ENCODE measurements at regions not wholly inside any gene's neighbourhood (a gene's known extent, or its start where the extent isn't known, plus 50 kb on each side); places are given as distances from the start of the nearest gene placed in this dataset.
"Not testable (repeated sequence)": the region's sequence is repeated elsewhere in the genome, so short reads cannot be mapped to it uniquely, and the experiment has no call there.

DNA sequence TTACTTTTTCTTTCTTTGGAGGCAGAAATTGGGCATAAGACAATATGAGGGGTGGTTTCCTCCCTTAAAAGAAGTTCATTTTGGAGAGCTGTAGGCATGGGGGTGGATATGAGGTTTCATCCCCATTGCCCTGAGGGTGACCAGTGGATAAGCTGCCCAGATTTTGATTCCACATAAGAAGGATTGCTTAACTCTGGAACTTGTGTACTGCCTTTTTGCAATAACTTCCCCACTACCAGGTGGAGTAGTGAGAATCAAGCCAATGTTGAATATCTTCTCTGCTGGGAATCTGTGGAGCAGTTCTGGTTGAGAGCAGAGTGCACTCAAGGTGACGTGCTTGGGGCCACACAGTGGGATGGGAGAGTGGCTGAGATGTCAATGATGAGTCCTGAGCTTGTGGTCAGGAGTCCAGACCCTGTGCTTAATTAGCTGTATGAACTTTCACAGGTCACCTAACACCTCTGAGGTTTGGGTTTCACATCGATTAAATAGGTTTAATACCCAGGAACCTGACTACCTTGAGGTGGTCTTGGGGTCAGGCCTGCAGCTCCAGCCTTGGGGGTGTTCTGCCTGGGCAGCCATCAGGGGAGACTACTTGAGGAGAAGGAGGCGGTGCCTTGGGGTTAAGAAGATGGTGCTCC lies 152.9 kb downstream of the FCRL5 start:
- no peak overlapping the region for H3K4me3 ChIP-seq (ENCODE audit: low read length)
- H3K27ac ChIP-seq (ENCODE audit: low read length) = no peak overlapping the region
- no peaks in the 10 kb centered on the region for H3K27me3 ChIP-seq (ENCODE audit: control insufficient read depth, insufficient read depth, low read length)
- H3K36me3 ChIP-seq (ENCODE audit: control insufficient read depth, insufficient read depth, low read length) = no peaks in the 10 kb centered on the region
- H3K9me3 ChIP-seq (ENCODE audit: control insufficient read depth, insufficient read depth, low read length) = no peaks in the 10 kb centered on the region
- WGBS (ENCODE audit: insufficient coverage, insufficient read length) = no CpG with 5 or more reads among the region's 3 CpGs
- 0 out of 2 replicates have a peak, but pooled peaks cover 1% of the 10 kb centered on the region for H3K4me1 ChIP-seq (ENCODE audit: control insufficient read depth, insufficient read depth, low read length)
- DNase-seq (ENCODE audit: low read depth, low spot score) = no peak

DNA sequence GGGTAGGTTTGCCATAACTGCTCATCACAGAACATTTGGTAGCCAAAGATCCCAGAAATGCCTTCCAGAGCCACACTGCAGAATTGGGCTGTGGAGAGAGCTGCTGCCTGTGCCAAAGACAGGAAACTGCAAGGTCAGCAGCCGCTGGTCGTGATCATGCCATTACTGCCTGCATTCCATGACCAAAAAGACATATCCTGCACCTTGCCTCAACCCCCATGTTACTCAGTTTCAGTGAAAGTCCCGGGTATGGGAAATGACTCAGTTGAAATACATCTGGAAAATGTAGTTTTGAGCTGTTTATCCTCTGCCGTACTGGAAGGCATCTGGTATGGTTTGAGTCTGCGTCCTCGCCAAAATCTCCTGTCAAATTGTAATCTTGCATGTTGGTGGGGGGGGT lies 161.7 kb downstream of the FCRL5 start:
- no peaks in the 10 kb centered on the region for H3K36me3 ChIP-seq (ENCODE audit: control insufficient read depth, insufficient read depth, low read length)
- no peaks in the 10 kb centered on the region for H3K4me1 ChIP-seq (ENCODE audit: control insufficient read depth, insufficient read depth, low read length)
- no peaks in the 10 kb centered on the region for H3K27me3 ChIP-seq (ENCODE audit: control insufficient read depth, insufficient read depth, low read length)
- no CpG with 5 or more reads among the region's 6 CpGs for WGBS (ENCODE audit: insufficient coverage, insufficient read length)
- no peak overlapping the region for H3K4me3 ChIP-seq (ENCODE audit: low read length)
- DNase-seq (ENCODE audit: low read depth, low spot score) = no peak
- no peak overlapping the region for H3K27ac ChIP-seq (ENCODE audit: low read length)
- no peaks in the 10 kb centered on the region for H3K9me3 ChIP-seq (ENCODE audit: control insufficient read depth, insufficient read depth, low read length)

DNA sequence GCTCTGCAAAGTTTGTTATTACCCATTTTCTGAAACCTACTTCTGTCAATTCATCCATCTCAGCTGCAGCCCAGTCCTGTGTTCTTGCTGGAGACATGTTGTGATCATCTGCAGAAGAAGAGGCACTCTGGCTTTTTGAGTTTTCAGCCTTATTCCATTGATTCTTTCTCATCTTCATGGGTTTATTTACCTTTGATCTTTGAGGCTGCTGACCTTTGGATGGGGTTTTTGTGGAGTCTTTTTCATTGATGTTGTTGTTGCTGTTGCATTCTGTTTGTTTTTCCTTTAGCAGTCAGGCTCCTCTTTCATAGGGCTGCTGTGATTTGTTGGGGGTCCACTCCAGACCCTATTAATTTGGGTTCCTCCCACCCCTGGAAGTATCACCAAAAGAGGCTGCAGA lies 164.3 kb downstream of the FCRL5 start:
- Histone ChIP-seq H3K36me3 (ENCODE audit: control insufficient read depth, insufficient read depth, low read length) (no peaks in the 10 kb centered on the region), H3K27ac (ENCODE audit: low read length) (no peak overlapping the region), H3K4me3 (ENCODE audit: low read length) (no peak overlapping the region), H3K4me1 (ENCODE audit: control insufficient read depth, insufficient read depth, low read length) (no peaks in the 10 kb centered on the region), H3K27me3 (ENCODE audit: control insufficient read depth, insufficient read depth, low read length) (no peaks in the 10 kb centered on the region), H3K9me3 (ENCODE audit: control insufficient read depth, insufficient read depth, low read length) (no peaks in the 10 kb centered on the region)
- no peak for DNase-seq (ENCODE audit: low read depth, low spot score)

DNA sequence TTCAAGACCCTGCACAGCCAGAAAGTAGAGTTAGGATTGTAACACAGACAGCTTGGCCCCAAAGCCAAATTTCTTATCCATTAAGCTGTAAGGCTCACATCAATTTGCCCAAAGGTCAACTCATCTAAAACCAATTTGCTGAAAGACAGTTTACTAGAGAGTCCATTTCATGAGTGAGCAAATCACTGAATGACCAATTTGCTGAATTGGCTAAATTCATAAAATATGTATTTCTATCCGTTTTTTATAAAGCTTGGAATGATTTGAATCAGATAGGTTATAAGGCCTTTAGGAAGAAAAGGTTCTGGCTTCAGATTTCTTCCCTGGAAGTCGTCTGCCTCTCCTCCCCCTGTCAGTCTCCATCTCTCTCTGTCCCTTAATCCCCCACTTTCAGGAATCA lies 168.1 kb downstream of the FCRL5 start:
- Histone ChIP-seq H3K4me1 (ENCODE audit: control insufficient read depth, insufficient read depth, low read length) (peaks cover 1% of the 10 kb centered on the region; the same call in 1 of the 2 replicates), H3K27ac (ENCODE audit: low read length) (no peak overlapping the region), H3K4me3 (ENCODE audit: low read length) (no peak overlapping the region), H3K36me3 (ENCODE audit: control insufficient read depth, insufficient read depth, low read length) (no peaks in the 10 kb centered on the region), H3K27me3 (ENCODE audit: control insufficient read depth, insufficient read depth, low read length) (no peaks in the 10 kb centered on the region), H3K9me3 (ENCODE audit: control insufficient read depth, insufficient read depth, low read length) (no peaks in the 10 kb centered on the region)
- DNase-seq (ENCODE audit: low read depth, low spot score) = no peak
- WGBS (ENCODE audit: insufficient coverage, insufficient read length) = no CpG with 5 or more reads among the region's 2 CpGs

DNA sequence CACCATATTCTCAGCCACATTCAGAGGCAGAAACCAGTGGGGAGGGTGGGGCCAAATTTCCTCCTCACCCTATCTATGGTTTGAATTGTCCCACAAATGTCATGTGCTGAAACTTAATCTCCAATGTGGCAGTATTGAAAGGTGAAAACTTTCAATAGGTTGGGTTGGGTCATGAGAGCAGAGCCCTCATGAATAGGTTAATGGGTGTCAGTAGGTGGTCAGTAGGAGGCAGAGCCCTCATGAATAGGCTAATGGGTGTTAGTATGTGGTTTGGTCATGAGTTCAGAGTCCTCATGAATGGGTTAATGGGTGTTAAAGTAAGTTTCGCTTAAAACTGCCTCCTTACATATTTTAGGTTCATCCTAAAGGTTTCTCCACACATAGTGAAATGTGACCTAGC lies 170.0 kb downstream of the FCRL5 start:
- no CpG with 5 or more reads among the region's 1 CpG for WGBS (ENCODE audit: insufficient coverage, insufficient read length)
- Histone ChIP-seq H3K36me3 (ENCODE audit: control insufficient read depth, insufficient read depth, low read length) (no peaks in the 10 kb centered on the region), H3K27me3 (ENCODE audit: control insufficient read depth, insufficient read depth, low read length) (no peaks in the 10 kb centered on the region), H3K4me3 (ENCODE audit: low read length) (no peak overlapping the region), H3K9me3 (ENCODE audit: control insufficient read depth, insufficient read depth, low read length) (no peaks in the 10 kb centered on the region), H3K4me1 (ENCODE audit: control insufficient read depth, insufficient read depth, low read length) (peaks cover 1% of the 10 kb centered on the region; the same call in 1 of the 2 replicates), H3K27ac (ENCODE audit: low read length) (no peak overlapping the region)
- no peak for DNase-seq (ENCODE audit: low read depth, low spot score)

DNA sequence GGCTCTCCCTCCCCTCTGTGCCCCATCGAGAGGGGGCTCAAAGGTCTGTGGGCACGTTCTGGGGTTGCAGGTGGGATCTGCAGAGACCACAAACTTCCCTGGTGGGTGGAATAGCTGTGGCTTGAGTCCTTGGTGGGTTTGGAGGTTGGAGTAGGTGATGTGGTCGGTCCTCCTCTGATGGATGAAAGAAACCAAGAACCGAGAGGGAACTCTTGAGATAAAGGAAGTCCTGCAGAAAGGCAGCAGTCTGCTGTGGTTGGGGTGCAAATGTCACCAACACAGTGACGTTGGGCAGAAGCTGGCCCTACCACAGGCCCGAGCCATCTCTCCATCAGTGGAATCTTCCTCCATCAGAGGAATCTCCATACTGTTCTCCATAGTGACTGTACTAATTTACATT lies 171.8 kb downstream of the FCRL5 start:
- Histone ChIP-seq H3K36me3 (ENCODE audit: control insufficient read depth, insufficient read depth, low read length) (no peaks in the 10 kb centered on the region), H3K27me3 (ENCODE audit: control insufficient read depth, insufficient read depth, low read length) (no peaks in the 10 kb centered on the region)
- WGBS (ENCODE audit: insufficient coverage, insufficient read length) = no CpG with 5 or more reads among the region's 6 CpGs

DNA sequence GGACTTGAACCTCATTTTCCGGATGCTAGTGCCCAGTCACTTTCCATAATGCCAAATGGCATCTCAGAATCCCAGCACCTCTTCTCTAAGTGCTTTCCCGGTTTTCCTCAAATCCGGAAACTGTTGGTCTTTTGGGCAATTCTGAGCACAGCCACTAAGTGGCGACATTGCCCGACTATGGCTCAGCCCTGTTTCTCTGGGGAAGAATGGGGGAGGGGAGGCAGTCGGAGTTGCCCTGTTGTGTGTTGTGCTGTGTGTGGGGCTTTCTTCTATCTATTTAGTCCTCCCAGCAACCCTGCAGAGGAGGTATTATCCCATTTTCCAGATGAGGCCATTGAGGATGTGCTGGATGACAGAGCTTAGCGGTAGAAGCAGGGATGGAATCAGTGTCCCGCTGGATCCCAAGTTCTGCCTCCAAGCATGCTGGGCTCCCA lies 175.0 kb downstream of the FCRL5 start:
- not testable (repeated sequence) for H3K4me1 ChIP-seq (ENCODE audit: control insufficient read depth, insufficient read depth, low read length); H3K9me3 ChIP-seq (ENCODE audit: control insufficient read depth, insufficient read depth, low read length); H3K27me3 ChIP-seq (ENCODE audit: control insufficient read depth, insufficient read depth, low read length); H3K4me3 ChIP-seq (ENCODE audit: low read length); H3K27ac ChIP-seq (ENCODE audit: low read length); DNase-seq (ENCODE audit: low read depth, low spot score); H3K36me3 ChIP-seq (ENCODE audit: control insufficient read depth, insufficient read depth, low read length)
- no CpG with 5 or more reads among the region's 8 CpGs for WGBS (ENCODE audit: insufficient coverage, insufficient read length)

More for the DNA sequence above, 171.8 kb downstream of the FCRL5 start:
- H3K27ac ChIP-seq (ENCODE audit: low read length) = no peak overlapping the region
- peaks cover 1% of the 10 kb centered on the region; the same call in 1 of the 2 replicates for H3K4me1 ChIP-seq (ENCODE audit: control insufficient read depth, insufficient read depth, low read length)
- no peaks in the 10 kb centered on the region for H3K9me3 ChIP-seq (ENCODE audit: control insufficient read depth, insufficient read depth, low read length)
- no peak for DNase-seq (ENCODE audit: low read depth, low spot score)
- no peak overlapping the region for H3K4me3 ChIP-seq (ENCODE audit: low read length)

DNA sequence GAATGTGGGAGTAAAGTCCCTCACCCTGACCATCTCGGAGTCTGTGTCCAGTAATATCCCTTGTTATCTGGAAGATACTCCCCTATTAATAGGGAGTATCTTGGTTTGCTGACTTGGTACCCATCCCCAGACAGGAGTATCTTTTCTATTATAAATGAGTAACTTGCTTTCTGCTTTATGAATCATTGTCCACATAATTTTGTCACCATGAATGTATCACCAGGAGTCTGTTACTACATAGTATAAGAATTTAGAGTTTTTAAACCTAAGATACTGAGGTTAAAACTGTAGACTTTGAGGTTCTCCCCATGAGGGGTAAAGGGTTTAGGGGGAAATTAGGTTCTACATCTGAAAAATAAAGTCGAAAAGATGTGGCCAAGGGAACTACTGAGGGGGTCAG lies 175.6 kb downstream of the FCRL5 start:
- Histone ChIP-seq H3K36me3 (ENCODE audit: control insufficient read depth, insufficient read depth, low read length) (no peaks in the 10 kb centered on the region), H3K9me3 (ENCODE audit: control insufficient read depth, insufficient read depth, low read length) (no peaks in the 10 kb centered on the region), H3K4me1 (ENCODE audit: control insufficient read depth, insufficient read depth, low read length) (no peaks in the 10 kb centered on the region), H3K4me3 (ENCODE audit: low read length) (no peak overlapping the region), H3K27me3 (ENCODE audit: control insufficient read depth, insufficient read depth, low read length) (no peaks in the 10 kb centered on the region), H3K27ac (ENCODE audit: low read length) (no peak overlapping the region)
- no peak for DNase-seq (ENCODE audit: low read depth, low spot score)
- no CpG with 5 or more reads among the region's 2 CpGs for WGBS (ENCODE audit: insufficient coverage, insufficient read length)

DNA sequence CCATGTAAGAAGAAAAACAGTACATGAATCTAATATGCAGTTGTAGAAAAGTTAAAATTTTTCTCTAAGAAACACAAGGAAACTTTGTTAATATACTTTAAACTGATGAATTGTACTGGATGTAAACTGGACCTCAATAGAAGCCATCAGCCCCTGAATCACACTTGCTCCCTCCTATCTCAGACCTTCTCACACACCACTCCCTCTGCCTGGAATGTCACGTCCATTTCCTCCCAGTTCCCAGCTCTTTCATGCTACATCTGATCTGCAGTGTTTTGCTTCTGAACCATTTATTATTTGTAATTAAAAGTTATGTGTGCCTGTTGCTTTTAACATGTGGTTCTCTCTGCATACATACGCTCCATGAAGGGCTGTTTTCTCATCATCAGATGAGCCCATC lies 180.0 kb downstream of the FCRL5 start:
- not testable (repeated sequence) for H3K27ac ChIP-seq (ENCODE audit: low read length); H3K4me1 ChIP-seq (ENCODE audit: control insufficient read depth, insufficient read depth, low read length); H3K9me3 ChIP-seq (ENCODE audit: control insufficient read depth, insufficient read depth, low read length); DNase-seq (ENCODE audit: low read depth, low spot score); H3K4me3 ChIP-seq (ENCODE audit: low read length); H3K36me3 ChIP-seq (ENCODE audit: control insufficient read depth, insufficient read depth, low read length); H3K27me3 ChIP-seq (ENCODE audit: control insufficient read depth, insufficient read depth, low read length)
- no CpG with 5 or more reads among the region's 2 CpGs for WGBS (ENCODE audit: insufficient coverage, insufficient read length)

DNA sequence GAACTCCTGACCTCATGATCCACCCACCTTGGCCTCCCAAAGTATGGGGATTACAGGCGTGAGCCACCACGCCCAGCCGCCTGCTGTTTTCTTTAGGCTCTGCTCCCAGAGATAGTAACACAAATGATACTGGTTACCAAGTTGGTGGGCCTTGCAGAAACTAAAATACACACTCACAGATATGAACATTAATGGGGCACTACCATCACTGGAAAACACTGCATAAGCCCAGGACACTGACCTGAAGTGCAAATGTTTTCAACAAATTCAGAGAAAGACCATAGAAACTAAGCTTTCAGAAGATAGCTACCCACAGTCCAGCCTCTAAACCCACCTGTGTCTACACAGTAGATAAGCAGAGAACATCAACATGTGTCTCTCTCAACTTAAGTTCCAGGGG lies 180.5 kb downstream of the FCRL5 start:
- Histone ChIP-seq H3K4me3 (ENCODE audit: low read length) (no peak overlapping the region), H3K36me3 (ENCODE audit: control insufficient read depth, insufficient read depth, low read length) (no peaks in the 10 kb centered on the region), H3K27me3 (ENCODE audit: control insufficient read depth, insufficient read depth, low read length) (no peaks in the 10 kb centered on the region), H3K27ac (ENCODE audit: low read length) (no peak overlapping the region), H3K9me3 (ENCODE audit: control insufficient read depth, insufficient read depth, low read length) (no peaks in the 10 kb centered on the region), H3K4me1 (ENCODE audit: control insufficient read depth, insufficient read depth, low read length) (peaks cover 5% of the 10 kb centered on the region)
- DNase-seq (ENCODE audit: low read depth, low spot score) = no peak
- WGBS (ENCODE audit: insufficient coverage, insufficient read length) = no CpG with 5 or more reads among the region's 3 CpGs

DNA sequence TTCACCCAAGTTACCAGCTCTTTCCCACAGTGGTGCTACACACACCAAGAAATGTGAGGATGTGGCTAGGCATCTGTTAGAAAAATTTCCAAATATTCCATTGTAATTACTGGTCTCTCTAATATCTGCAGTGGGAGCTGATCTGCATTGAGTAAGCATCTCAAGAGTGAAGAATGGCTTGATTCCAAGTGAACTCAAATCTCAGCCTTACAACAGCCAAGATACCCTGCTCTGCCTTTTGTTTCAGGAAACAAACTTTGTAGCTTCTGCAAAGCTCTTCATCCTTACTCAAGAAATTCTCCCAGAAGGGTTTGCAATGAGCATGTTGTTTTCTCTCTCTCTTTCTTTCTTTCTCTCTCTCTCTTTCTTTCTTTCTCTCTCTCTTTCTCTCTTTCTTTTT lies 181.1 kb downstream of the FCRL5 start:
- H3K27ac ChIP-seq (ENCODE audit: low read length) = no peak overlapping the region
- H3K4me1 ChIP-seq (ENCODE audit: control insufficient read depth, insufficient read depth, low read length) = peaks cover 5% of the 10 kb centered on the region
- no peaks in the 10 kb centered on the region for H3K36me3 ChIP-seq (ENCODE audit: control insufficient read depth, insufficient read depth, low read length)
- H3K9me3 ChIP-seq (ENCODE audit: control insufficient read depth, insufficient read depth, low read length) = no peaks in the 10 kb centered on the region
- H3K4me3 ChIP-seq (ENCODE audit: low read length) = no peak overlapping the region
- DNase-seq (ENCODE audit: low read depth, low spot score) = no peak
- H3K27me3 ChIP-seq (ENCODE audit: control insufficient read depth, insufficient read depth, low read length) = no peaks in the 10 kb centered on the region

All from iPS DF 6.9 (cell line).